SK-N-SH treated with all-trans-retinoic acid at 6 μM for 48 hours (cell line): ENCODE measurements at regions not wholly inside any gene's neighbourhood (a gene's known extent, or its start where the extent isn't known, plus 50 kb on each side); places are given as distances from the start of the nearest gene placed in this dataset.

Source experiments
- ZC3H10 ChIP-seq: fragments of 250-450 bp; sonication (Bioruptor Pico); IDR thresholded peaks from 2 replicates; pipeline ENCODE4 v1.5.1; 2021; ENCODE audit warnings: mild to moderate bottlenecking, moderate library complexity
- ZNF70 ChIP-seq: fragments of 450-650 bp; formaldehyde crosslinking; IDR thresholded peaks from 2 replicates; pipeline ENCODE4 v1.5.0; 2020; ENCODE audit warnings: mild to moderate bottlenecking, moderate library complexity

DNA sequence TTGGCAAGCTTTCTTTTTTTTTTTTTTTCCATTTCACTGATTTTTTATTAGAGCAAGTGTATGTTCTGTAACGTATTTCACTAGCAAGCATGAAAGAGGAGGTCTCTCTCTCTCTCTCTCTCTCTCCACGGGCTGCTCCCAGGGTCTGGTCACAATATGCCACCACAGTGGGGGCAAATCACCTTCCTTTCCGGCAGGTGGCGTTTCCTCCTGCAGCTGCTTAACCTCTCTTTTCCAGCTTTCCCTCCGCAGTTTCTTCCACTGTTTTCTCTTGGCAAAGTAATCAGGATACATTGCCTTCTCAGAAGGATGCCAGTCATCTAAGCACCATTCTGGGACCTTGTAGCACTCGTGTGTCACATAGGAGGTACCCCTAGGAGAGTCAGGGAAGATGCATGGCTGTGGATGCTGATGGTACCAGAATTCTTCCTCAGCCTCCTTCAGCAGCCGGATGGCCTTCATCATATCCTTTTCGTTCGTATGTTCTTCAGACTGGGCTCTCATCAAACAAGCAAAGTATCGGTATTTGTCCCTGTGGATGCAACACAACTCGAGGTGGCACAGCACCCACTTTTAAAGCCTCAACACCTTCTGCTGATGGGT lies 197.3 kb upstream of the PODXL start:
- TF ChIP-seq ZNF70 (CRISPR knock-in tag) (no peak), ZC3H10 (CRISPR knock-in tag) (no peak)
